GM19468 (cell line): ENCODE measurements at regions not wholly inside any gene's neighbourhood (a gene's known extent, or its start where the extent isn't known, plus 50 kb on each side); places are given as distances from the start of the nearest gene placed in this dataset.
"Not testable (repeated sequence)": the region's sequence is repeated elsewhere in the genome, so short reads cannot be mapped to it uniquely, and the experiment has no call there.

Experiments used
- ATAC-seq: cut with Tn5 transposase; IDR thresholded peaks from one replicate; pipeline ENCODE4 v1.9.1; 2021; ENCODE audit warnings: mild to moderate bottlenecking, moderate library complexity, moderate number of reproducible peaks; ENCODE audit not compliant: unreplicated experiment; ENCODE audit errors: extremely low read depth

DNA sequence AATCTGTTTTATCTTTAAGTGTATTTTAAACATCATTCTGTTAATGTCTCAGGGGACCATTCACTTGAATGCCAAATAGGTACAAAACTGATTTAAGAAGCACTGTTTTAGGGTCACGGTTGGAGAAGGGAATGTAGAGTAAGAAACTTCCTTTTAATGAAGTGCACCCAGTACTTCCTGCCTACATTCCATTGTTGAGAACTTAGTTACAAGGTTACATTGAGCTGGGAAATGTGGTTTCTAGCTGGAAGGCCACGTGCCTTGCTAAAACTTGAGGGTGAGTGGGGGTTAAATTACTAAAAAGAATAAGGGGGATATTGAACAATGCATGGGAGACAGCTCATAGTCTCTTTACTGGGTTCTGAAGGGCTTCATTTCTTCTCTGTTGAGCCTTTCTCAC, 78.3 kb upstream of the TBC1D5 start:
- ATAC-seq = no peak

DNA sequence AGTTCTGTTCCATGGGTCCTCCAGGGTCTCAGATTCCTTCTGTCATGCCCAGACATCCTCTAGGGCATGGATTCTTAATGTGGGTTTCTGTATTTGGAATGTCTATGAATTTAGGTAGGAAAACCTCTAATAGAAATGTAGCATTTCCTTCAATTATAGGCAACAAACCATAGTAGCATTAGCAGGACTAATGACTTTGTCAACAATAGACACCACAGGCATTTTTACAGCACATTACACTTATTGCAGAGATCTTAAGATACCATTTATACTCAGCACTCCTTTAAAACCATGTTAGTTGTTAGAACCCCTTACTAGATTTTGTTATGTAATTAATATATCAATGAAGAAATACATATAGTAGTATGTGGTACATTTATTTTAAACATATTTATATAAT, 77.8 kb upstream of the TBC1D5 start:
- ATAC-seq = no peak

DNA sequence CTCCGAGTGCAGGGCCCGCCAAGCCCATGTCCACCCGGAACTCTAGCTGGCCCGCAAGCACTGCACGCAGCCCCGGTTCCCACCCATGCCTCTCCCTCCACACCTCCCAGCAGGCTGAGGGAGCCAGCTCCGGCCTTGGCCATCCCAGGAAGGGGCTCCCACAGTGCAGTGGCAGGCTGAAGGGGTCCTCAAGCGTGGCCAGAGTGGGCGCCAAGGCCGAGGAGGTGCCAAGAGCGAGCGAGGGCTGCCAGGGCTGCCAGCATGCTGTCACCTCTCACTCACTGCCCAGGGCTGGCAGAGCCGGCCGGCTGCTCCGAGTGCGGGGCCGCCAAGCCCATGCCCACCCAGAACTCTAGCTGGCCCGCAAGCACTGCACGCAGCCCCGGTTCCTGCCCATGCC, 75.5 kb upstream of the TBC1D5 start:
- ATAC-seq = not testable (repeated sequence)

DNA sequence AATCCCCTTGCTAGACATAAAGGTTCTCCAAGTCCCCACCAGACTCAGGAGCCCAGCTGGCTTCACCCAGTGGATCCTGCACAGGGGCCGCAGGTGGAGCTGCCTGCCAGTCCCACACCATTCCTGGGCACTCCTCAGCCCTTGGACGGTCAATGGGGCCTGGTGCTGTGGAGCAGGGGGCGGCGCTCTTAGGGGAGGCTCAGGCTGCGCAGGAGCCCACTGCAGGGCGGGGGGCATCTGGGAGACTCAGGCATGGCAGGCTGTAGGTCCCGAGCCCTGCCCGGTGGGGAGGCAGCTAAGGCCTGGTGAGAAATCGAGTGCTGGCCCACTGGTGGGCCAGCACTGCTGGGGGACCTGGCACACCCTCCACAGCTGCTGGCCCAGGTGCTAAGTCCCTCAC, 75.1 kb upstream of the TBC1D5 start:
- no peak for ATAC-seq

DNA sequence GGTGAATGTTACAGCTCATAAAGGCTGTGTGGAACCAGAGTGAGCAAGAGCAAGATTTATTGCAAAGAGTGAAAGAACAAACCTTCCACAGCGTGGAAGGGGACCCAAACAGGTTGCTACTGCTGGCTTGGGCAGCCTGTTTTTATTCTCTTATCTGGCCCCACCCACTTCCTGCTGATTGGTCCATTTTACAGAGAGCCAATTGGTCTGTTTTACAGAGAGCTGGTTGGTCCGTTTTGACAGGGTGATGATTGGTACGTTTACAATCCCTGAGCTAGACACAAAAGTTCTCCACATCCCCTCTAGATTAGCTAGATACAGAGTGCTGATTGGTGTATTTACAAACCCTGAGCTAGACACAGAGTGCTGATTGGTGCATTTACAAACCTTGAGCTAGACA, 74.4 kb upstream of the TBC1D5 start:
- not testable (repeated sequence) for ATAC-seq

DNA sequence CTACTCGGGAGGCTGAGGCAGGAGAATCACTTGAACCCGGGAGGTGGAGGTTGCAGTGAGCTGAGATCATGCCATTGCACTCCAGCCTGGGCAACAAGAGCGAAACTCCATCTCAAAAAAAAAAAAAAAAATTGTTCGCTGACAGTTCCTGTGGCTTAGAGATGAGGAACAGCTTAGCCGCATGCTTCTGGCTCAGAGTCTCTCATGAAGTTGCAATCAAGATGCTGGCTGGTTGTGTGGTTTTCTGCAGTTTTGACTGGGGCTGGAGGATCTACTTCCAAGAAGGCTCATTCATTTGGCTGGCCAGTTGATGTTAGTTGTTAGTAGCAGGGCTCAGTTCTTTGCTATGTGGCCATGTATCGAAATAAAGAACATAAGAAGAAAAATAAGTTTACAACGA, 69.9 kb upstream of the TBC1D5 start:
- not testable (repeated sequence) for ATAC-seq

DNA sequence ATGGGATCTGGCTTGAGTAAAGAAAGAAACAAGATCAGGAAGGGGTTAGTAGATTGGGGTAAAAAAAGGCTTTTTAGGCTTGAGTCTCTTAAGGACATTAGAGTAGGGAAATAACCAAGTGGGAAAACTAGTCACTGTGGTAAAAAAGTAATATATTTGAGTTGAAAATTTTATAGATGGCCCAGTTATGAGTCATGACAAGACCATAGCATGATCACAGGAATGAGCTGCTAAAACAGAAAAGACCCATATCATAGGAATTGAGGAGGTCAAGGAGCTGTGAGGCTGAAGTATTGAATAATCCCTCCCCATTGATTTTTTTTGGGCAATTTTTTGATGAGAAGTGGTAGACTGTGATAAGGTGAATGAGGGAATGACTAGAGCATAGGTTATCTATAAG, 69.2 kb upstream of the TBC1D5 start:
- ATAC-seq = no peak

DNA sequence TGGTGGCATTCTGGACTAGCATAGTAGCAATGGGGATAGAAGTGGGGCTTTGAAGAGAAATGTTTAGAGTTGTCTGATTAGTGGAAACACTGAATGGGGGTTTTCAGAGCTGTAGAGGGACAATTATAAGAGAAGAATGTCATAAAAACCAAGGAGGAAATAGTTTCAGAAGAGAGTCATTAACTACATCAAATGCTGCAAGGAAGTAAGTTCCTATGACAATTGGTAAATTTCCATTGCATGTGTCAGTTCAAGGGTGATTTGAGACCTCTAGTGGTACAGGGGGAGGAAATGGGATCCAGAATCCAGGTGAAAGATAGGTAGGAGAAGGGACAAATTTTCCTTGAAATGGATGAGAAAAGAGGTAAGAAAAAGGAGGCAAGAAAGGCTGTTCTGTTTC, 68.3 kb upstream of the TBC1D5 start:
- ATAC-seq = no peak

DNA sequence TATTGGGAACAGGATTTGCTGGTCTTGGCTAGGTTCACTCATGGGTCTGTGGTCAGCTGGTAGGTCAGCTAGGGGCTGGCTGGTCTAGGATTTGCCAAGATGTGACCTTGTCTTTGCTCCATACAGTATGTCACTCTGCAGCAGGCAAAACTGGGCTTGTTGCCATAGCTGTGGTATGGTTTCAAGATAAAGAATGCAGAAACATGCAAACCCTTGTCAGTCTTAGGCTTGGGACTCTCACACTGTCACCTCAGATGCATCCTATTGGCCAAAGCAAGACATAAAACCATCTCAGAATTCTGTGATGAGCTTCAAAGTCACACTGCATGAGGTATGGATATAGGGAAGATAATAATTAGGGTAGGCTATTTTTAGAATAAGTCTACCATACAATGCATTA, 66.6 kb upstream of the TBC1D5 start:
- ATAC-seq = no peak

DNA sequence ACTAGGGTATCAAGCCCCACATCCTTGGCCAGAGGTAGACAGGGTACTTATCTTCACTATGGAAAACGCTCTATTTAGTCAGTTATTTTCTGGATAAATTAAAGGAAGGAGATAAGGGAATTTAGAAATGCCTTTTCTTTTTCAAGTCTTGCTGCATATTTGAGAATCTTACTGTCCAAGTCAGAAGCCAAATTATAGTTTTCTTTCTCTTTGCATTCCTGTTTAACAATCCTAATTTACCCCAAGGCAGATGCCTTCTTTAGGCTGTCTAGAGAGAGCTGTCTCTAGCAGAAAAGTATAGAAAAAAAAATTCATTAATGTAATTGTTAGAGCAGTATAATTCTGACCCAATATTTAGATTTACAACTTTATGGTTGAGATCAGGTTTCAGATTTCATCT, 64.4 kb upstream of the TBC1D5 start:
- no peak for ATAC-seq

DNA sequence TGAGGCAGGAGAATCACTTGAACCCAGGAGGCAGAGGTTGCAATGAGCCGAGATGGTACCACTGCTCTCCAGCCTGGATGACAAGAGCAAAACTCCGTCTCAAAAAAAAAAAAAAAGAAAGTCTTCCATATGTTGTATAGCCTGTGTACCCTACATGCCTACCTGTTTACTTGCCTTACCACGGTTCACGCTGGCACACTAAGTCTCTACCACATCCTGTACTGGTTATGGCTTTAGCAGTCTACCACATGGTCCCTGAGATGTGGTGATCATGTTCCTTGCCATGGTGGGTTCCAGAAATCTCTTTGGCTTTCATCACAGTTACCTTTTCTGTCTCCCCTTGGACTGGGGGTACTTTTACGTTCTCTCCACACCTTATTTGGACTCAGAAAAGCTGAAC, 63.8 kb upstream of the TBC1D5 start:
- ATAC-seq = no peak

DNA sequence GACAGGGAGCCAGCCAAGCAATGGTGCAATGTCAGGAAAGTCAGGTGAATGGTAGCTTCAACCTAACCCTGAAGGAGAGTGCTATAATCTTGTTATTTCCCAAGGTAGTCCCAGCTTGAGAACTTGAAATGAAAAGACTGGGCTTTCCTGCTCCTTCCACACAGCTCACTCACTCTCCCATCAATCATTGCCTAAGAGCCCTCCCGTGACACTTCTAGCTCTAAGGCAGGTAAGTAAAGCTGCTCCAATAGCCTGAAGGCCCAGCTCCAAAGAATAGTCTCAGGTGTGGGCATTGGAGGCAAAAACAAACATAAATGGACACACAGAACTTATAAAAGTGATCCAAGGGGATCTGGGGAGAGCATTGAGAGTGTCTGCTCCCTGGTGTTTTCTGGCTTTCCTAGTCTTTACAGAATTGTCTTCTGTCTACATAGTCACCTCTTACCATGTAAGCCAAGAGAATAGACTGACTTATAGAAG, 63.1 kb upstream of the TBC1D5 start:
- ATAC-seq = no peak

DNA sequence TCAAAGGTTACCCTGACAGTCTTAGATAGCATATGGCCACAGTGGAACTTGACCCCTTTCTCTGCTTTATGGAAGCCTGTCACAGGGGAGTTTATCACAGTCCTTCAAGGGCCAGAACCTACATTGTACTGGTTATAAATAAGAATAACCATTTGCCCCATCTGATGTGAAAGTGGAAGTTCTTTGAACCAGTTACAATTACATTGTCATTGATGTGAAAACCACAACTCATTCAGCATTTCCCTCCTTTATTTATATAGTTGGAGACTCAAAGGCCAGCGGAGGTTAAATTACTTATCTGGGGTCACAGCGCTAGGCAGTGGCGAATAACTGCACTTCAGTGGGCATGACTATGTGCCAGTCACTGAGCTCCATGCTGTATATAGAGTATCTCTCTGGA, 60.5 kb upstream of the TBC1D5 start:
- no peak for ATAC-seq

DNA sequence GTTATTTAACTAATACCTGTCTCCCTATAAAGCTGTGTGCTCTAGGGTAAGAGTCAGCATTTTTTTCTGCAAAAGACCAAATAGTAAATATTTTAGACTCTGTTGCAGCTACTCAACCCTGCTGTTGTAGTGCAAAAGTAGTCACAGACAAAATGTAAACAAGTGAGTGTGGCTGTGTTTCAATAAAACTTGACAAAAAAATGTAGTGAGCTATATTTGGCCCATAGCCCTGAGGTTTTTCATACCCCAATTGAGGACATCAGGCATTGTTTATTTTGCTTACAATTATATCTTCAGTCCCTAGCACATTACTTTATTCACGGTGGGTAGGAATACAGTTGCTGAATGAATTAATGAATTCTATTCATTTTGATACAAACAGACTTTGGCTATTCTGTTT, 58.7 kb upstream of the TBC1D5 start:
- no peak for ATAC-seq

DNA sequence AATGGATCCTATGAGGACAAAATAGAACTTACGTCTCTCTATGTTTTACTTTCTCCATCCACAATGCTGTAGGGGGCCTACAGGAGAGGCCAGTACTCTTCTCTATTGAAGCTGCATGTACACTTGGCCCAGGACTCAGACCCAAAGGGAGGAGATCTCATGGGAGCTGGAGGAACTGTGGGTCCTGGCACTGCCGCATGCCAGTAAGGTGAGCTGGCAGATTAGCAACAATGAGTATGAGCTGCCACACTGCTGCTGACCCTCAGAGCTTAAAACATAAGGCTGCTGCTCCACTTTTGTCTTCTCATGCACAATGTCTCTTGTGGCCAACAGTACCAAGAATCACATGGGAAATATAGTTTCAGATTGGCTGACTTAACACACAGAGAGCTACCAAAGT, 57.8 kb upstream of the TBC1D5 start:
- no peak for ATAC-seq

DNA sequence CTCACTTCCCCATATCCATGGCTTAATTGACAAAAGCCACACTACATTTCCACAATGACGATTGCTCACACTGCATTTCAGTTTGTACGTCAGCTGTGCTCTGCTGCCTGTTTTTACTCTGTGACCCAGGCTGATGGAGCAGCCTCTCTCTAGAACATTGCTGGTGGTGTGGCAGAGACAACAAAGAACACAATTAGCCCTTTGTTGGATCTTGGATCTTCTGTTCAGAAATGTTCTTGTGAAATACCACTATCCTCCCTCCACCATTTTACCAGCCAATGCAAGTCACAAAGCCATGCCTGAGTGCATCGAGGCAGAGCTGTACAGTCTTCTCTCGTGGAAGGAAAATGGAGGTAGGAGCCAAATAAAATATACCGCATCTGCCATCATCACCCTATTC, 56.9 kb upstream of the TBC1D5 start:
- no peak for ATAC-seq

DNA sequence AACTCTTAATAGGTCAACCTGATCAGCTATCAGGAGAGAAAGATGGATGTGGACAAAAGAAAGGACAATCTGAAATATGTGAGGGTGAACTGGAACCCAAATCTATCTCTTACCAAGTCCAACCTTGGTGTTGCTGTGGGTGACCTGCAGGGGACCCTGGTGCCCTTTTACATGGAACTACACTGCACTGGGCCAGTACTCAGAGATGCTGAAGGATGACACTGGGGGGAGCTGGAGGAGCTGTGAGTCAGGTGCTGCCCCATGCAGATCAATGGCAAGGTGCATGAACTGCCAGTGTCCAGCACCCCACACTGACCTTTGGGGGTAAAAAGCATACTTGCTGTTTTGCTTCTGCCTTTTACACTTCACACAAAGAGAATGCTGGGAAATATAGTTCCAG, 55.6 kb upstream of the TBC1D5 start:
- ATAC-seq = no peak

DNA sequence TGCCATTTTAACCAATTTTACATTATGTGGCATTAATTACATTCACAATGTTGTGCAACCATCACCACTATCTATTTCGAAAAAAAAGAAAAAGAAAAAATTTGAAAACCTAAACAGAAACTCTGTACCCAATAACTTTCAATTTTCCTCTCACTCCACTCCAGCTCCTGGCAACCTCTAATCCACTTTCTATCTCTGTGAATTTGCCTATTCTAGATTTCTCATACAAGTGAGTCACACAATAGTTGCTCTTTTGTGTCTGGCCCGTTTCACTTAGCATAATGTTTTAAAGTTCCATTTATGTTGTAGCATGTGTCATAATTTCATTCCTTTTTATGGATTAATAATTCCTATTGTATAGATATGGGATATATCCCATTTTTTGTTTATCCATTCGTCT, 53.3 kb upstream of the TBC1D5 start:
- ATAC-seq = no peak

DNA sequence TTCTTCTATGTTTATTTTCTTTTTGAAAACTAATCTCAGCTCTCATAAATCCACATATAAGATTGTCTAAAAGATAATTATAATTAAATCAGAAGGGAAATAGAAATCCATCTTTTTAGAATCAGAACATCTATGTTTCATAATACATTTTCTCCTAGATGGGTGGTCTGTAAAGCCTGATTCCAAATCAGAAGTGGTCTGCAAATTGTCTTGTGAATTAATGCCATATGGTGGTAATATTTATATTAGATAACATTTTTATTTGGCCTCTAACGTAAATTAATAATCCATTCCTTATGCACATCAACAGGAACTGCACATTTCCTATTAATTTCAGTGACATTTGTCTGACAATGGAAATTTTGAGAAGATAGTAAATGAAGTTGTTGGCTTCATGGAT, 52.8 kb upstream of the TBC1D5 start:
- no peak for ATAC-seq

DNA sequence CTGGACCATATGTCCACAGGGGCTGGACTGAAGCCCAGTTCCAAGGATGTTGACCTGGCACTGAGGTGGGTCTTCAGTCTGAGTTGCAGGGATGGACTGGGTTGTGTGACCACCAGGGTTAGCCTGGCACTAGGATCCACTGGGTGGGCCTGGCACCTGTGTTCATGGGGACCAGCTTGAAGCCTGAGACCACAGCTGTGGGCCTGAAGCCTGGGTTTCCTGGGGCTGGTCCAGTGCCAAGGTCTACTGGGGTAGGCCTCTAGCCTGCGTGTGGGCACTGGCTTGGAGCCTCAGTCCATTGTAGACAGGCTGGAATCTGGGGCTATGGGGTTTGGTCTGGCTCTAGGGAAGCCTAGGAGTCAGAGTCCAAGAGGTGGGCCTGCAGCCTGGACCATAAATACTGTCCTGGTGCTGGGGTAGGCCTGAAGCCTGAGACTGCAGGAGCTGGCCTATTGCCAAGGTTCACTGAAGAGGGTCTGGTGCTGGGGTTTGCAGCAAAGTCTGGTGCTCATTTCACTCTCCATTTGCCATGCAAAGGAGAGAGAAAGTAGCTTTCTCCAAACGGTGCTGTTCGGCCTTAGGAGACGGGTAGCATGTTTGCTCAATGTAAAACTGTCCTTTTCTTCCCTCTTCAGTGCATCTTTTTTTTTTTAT, 51.2 kb upstream of the TBC1D5 start:
- ATAC-seq = no peak
